HCT116 (cell line): ENCODE measurements at regions not wholly inside any gene's neighbourhood (a gene's known extent, or its start where the extent isn't known, plus 50 kb on each side); places are given as distances from the start of the nearest gene placed in this dataset.

Experiments
- ATAC-seq: fragments of 200-7000 bp; cut with Tn5 transposase; 2 replicates; pipeline ENCODE4 v1.9.1; 2020; ENCODE audit warnings: mild to moderate bottlenecking, moderate library complexity
- BruUV-seq: library from RNA; stranded (reverse); fragments of 400-500 nt; replicated peaks from 2 replicates; lab custom pipeline; 2021; lab: Mats Ljungman, UMichigan
- CTCF ChIA-PET: fragments of 300-600 bp; sonication (Branson Sonifier 250); formaldehyde crosslinking; loops from one replicate; lab custom pipeline; 2021; ENCODE audit warnings: antibody characterized with exemption; lab: Charles Lee
- POLR2A ChIA-PET: fragments of 300-600, 350-600 bp; sonication (Branson Sonifier 250); formaldehyde crosslinking; loops from one replicate; lab custom pipeline; 2021; ENCODE audit warnings: antibody characterized with exemption; lab: Charles Lee
- RAD21 ChIA-PET, 2 experiments: fragments of 300-600 bp; sonication (Branson Sonifier 250); formaldehyde crosslinking; loops; one replicate each; lab custom pipeline; 2023; ENCODE audit warnings: low total read pairs in 2 of 2; ENCODE audit not compliant: uncharacterized antibody in 2 of 2, unreplicated experiment in 2 of 2, low non-redundant PET in 1 of 2; lab: Charles Lee
- DNase-seq: peaks from one replicate; pipeline ENCODE4 v3.0.0-alpha.2; 2010; ENCODE audit warnings: low read depth, low spot score
- H2AFZ ChIP-seq: fragments of 200-600 bp; shearing (Covaris generic), sonication (generic); 2 replicates; pipeline ENCODE4 v1.6.1; 2017; ENCODE audit warnings: low read depth, mixed run types, mixed read lengths, antibody characterized with exemption, low read length; ENCODE audit not compliant: poor library complexity, severe bottlenecking
- H3K27ac ChIP-seq: 2 replicates; pipeline ENCODE4 v1.5.1; 2012; ENCODE audit warnings: low read depth, low read length
- H3K27me3 ChIP-seq: fragments of 200-600 bp; sonication (generic); 2 replicates; pipeline ENCODE4 v1.6.1; 2016; ENCODE audit warnings: mixed run types, low read length, mixed read lengths; ENCODE audit not compliant: insufficient read depth
- H3K36me3 ChIP-seq, 2 experiments: fragments of 200-500 bp in 1 of 2; fragments of 200-600 bp in 1 of 2; sonication (Bioruptor generic) in 1 of 2; sonication (generic) in 1 of 2; 2 replicates each; pipeline versions ENCODE4 v1.5.1 to v1.6.1; 2014 to 2016; ENCODE audit warnings: low read length in 2 of 2, inconsistent platforms in 1 of 2, mixed read lengths in 1 of 2, mixed run types in 1 of 2; ENCODE audit not compliant: insufficient read depth in 2 of 2, control insufficient read depth in 1 of 2
- H3K4me1 ChIP-seq, 2 experiments: fragments of 200-600 bp in 1 of 2; sonication (generic) in 1 of 2; 2 replicates each; pipeline versions ENCODE4 v1.5.1 to v1.6.1; 2012 to 2017; ENCODE audit warnings: low read length in 2 of 2, inconsistent platforms in 1 of 2, mild to moderate bottlenecking in 1 of 2, mixed read lengths in 1 of 2, mixed run types in 1 of 2, moderate library complexity in 1 of 2; ENCODE audit not compliant: insufficient read depth in 2 of 2, control insufficient read depth in 1 of 2
- H3K4me2 ChIP-seq: fragments of 200-600 bp; sonication (generic); 2 replicates; pipeline ENCODE4 v1.6.1; 2017; ENCODE audit warnings: mixed run types, low read length, mixed read lengths
- H3K4me3 ChIP-seq, 2 experiments: fragments of 200-600 bp in 1 of 2; sonication (generic) in 1 of 2; replicated peaks in 1 of 2; 2 replicates each; pipeline ENCODE4 v1.5.1; 2011 to 2016; ENCODE audit warnings: low read length in 2 of 2, control low read depth in 1 of 2, low read depth in 1 of 2, mild to moderate bottlenecking in 1 of 2, mixed read lengths in 1 of 2, mixed run types in 1 of 2
- H3K79me2 ChIP-seq: fragments of 200-600 bp; sonication (generic); 2 replicates; pipeline ENCODE4 v1.6.1; 2017; ENCODE audit warnings: mild to moderate bottlenecking, mixed run types, low read length, moderate library complexity, mixed read lengths; ENCODE audit not compliant: insufficient read depth
- H3K9ac ChIP-seq: fragments of 200-600 bp; sonication (generic); 2 replicates; pipeline ENCODE4 v1.6.1; 2016; ENCODE audit warnings: low read length, mixed read lengths
- H3K9me2 ChIP-seq: fragments of 200-600 bp; sonication (generic), shearing (Covaris generic); 2 replicates; pipeline ENCODE4 v1.6.1; 2017; ENCODE audit warnings: mixed run types, mild to moderate bottlenecking, moderate library complexity; ENCODE audit not compliant: insufficient read depth
- H3K9me3 ChIP-seq, 2 experiments: fragments of 200-500 bp in 1 of 2; fragments of 200-600 bp in 1 of 2; sonication (Bioruptor generic) in 1 of 2; sonication (generic) in 1 of 2; 2 replicates each; pipeline ENCODE4 v1.6.1; 2014 to 2017; ENCODE audit warnings: low read length in 2 of 2, mixed read lengths in 2 of 2, inconsistent platforms in 1 of 2, low read depth in 1 of 2, mild to moderate bottlenecking in 1 of 2, mixed run types in 1 of 2, moderate library complexity in 1 of 2; ENCODE audit not compliant: control insufficient read depth in 1 of 2, insufficient read depth in 1 of 2
- H4K20me1 ChIP-seq: fragments of 200-600 bp; sonication (generic), shearing (Covaris generic); 2 replicates; pipeline ENCODE4 v1.6.1; 2017; ENCODE audit warnings: mixed run types, mild to moderate bottlenecking, moderate library complexity; ENCODE audit not compliant: insufficient read depth
- CBX3 ChIP-seq: IDR thresholded peaks from 2 replicates; pipeline ENCODE4 v1.6.1; 2012; ENCODE audit warnings: low read depth
- CEBPB ChIP-seq: IDR thresholded peaks from 2 replicates; pipeline ENCODE4 v1.6.1; 2012; ENCODE audit warnings: low read depth
- ELF1 ChIP-seq: IDR thresholded peaks from 2 replicates; pipeline ENCODE4 v1.6.1; 2012; ENCODE audit warnings: low read depth, borderline replicate concordance
- EZH2 ChIP-seq: fragments of 200-600 bp; sonication (generic); IDR thresholded peaks from 2 replicates; pipeline ENCODE4 v1.6.1; 2017; ENCODE audit warnings: antibody characterized with exemption, mixed run types
- FOSL1 ChIP-seq: IDR thresholded peaks from 2 replicates; pipeline ENCODE4 v1.6.1; 2012; ENCODE audit warnings: low read depth
- JUND ChIP-seq: IDR thresholded peaks from 2 replicates; pipeline ENCODE4 v1.6.1; 2012
- POLR2A ChIP-seq: IDR thresholded peaks from 2 replicates; pipeline ENCODE4 v1.7.0; 2011; ENCODE audit warnings: borderline replicate concordance; ENCODE audit not compliant: insufficient read depth, insufficient read length; ENCODE audit errors: extremely low read depth
- RAD21 ChIP-seq: IDR thresholded peaks from 2 replicates; pipeline ENCODE4 v1.6.1; 2012; ENCODE audit warnings: low read depth, mild to moderate bottlenecking
- SP1 ChIP-seq: IDR thresholded peaks from 2 replicates; pipeline ENCODE4 v1.6.1; 2012; ENCODE audit warnings: low read depth
- SRF ChIP-seq: IDR thresholded peaks from 2 replicates; pipeline ENCODE4 v1.6.1; 2012; ENCODE audit warnings: low read depth
- TCF7L2 ChIP-seq: IDR thresholded peaks from 2 replicates; pipeline ENCODE4 v1.7.0; 2011; ENCODE audit warnings: borderline replicate concordance, inconsistent platforms; ENCODE audit not compliant: insufficient read depth, insufficient read length; ENCODE audit errors: extremely low read depth
- YY1 ChIP-seq: IDR thresholded peaks from 2 replicates; pipeline ENCODE4 v1.6.1; 2011; ENCODE audit warnings: low read length, low read depth, moderate library complexity, mild to moderate bottlenecking; ENCODE audit not compliant: insufficient replicate concordance; ENCODE audit errors: extremely low read depth
- ZNF274 ChIP-seq: fragments of 200-500 bp; sonication (Bioruptor generic); IDR thresholded peaks from 2 replicates; pipeline ENCODE4 v1.6.1; 2014; ENCODE audit warnings: mild to moderate bottlenecking, low read depth, low read length, inconsistent platforms
- intact Hi-C: fragments of 100-400 bp; cut with micrococcal nuclease; formaldehyde crosslinking; loops from 2 replicates; pipeline ENCODE4 v1.10.0; 2022
- TF ChIP-seq, protein P1 (sequence below), 3 experiments: fragments of 200-600 bp in 1 of 3; sonication (generic) in 1 of 3; IDR thresholded peaks in 2 of 3; conservative IDR thresholded peaks in 1 of 3; 2 replicates each; pipeline ENCODE4 v1.5.1; 2012 to 2017; ENCODE audit warnings: low read depth in 2 of 3, low read length in 2 of 3, antibody characterized with exemption in 1 of 3, borderline replicate concordance in 1 of 3, control low read depth in 1 of 3, mild to moderate bottlenecking in 1 of 3, mixed read lengths in 1 of 3, mixed run types in 1 of 3, moderate library complexity in 1 of 3; ENCODE audit not compliant: insufficient read depth in 1 of 3
- TF ChIP-seq, protein P2 (sequence below): IDR thresholded peaks from 2 replicates; pipeline ENCODE4 v1.6.1; 2012
- TF ChIP-seq, protein P3 (sequence below): IDR thresholded peaks from 2 replicates; pipeline ENCODE4 v1.6.1; 2012
- TF ChIP-seq, protein P4 (sequence below): IDR thresholded peaks from 2 replicates; pipeline ENCODE4 v1.6.1; 2012; ENCODE audit warnings: low read depth

DNA sequence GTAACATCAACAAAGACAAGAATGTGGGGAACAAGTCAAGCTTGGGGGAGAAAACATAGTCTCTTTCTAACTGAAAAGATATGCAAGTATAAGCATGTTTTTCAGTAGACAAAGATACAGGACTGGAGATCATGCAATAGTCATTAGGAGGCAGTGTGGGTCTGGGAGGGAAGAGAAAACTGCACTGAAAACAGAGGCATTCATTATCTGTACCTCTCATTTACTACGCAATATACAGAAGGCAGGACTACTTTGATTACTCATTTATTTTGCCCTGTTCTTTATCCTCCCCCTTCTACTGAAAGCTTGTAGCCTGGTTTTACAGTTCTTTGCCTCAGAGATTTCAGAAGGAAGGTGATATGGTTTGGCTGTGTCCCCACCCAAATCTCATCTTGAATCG, 341.2 kb downstream of the CRPPA start (continued):
- TF ChIP-seq, protein P1, sequence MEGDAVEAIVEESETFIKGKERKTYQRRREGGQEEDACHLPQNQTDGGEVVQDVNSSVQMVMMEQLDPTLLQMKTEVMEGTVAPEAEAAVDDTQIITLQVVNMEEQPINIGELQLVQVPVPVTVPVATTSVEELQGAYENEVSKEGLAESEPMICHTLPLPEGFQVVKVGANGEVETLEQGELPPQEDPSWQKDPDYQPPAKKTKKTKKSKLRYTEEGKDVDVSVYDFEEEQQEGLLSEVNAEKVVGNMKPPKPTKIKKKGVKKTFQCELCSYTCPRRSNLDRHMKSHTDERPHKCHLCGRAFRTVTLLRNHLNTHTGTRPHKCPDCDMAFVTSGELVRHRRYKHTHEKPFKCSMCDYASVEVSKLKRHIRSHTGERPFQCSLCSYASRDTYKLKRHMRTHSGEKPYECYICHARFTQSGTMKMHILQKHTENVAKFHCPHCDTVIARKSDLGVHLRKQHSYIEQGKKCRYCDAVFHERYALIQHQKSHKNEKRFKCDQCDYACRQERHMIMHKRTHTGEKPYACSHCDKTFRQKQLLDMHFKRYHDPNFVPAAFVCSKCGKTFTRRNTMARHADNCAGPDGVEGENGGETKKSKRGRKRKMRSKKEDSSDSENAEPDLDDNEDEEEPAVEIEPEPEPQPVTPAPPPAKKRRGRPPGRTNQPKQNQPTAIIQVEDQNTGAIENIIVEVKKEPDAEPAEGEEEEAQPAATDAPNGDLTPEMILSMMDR (IDR thresholded peaks at IDR 0.05 in 2 of 3, conservative IDR thresholded peaks at IDR 0.05 in 1 of 3; ENCODE audit: borderline replicate concordance in 1 of 3, insufficient read depth in 1 of 3, low read depth in 2 of 3, low read length in 2 of 3), result no peak
- TF ChIP-seq ELF1 (no peak), YY1 (no peak), SRF (no peak), JUND (no peak), POLR2A (no peak)
- TF ChIP-seq, protein P2, sequence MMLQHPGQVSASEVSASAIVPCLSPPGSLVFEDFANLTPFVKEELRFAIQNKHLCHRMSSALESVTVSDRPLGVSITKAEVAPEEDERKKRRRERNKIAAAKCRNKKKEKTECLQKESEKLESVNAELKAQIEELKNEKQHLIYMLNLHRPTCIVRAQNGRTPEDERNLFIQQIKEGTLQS, result no peak
- TF ChIP-seq, protein P3, sequence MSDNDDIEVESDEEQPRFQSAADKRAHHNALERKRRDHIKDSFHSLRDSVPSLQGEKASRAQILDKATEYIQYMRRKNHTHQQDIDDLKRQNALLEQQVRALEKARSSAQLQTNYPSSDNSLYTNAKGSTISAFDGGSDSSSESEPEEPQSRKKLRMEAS, result no peak

DNA sequence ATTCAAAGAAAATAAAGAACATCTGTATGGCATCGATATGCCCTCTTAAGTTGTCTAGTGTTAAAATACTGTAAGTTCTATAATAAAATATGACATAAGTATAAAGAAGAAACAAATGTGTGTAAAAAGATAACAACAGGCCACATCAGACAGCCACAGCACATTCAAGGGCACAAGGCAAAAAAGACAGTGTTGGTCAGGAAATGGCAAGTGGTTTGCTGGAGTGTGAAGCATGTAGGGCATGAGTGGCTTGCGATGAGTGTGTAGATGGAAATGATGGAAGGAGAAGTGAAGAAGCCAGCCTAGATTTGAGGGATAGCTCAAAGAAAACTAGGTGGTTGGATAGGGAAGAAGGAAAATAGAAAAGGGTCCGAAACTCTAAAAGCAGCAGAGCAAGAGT, 341.6 kb downstream of the CRPPA start:
- no peak overlapping the region for H3K9ac ChIP-seq
- no peaks in the 10 kb centered on the region for H4K20me1 ChIP-seq
- POLR2A ChIA-PET, result no interaction called here
- DNase-seq, result no peak
- no peaks in the 10 kb centered on the region for H3K9me2 ChIP-seq
- H3K4me1 ChIP-seq, result peaks cover 14 to 25% of the 10 kb centered on the region in 2 experiments
- no peaks in the 10 kb centered on the region for H3K79me2 ChIP-seq
- TF ChIP-seq POLR2A (no peak), FOSL1 (no peak), ZNF274 (no peak), RAD21 (no peak), SP1 (no peak), CEBPB (no peak), EZH2 (no peak), CBX3 (no peak), YY1 (no peak), TCF7L2 (no peak)
- TF ChIP-seq, protein P4, sequence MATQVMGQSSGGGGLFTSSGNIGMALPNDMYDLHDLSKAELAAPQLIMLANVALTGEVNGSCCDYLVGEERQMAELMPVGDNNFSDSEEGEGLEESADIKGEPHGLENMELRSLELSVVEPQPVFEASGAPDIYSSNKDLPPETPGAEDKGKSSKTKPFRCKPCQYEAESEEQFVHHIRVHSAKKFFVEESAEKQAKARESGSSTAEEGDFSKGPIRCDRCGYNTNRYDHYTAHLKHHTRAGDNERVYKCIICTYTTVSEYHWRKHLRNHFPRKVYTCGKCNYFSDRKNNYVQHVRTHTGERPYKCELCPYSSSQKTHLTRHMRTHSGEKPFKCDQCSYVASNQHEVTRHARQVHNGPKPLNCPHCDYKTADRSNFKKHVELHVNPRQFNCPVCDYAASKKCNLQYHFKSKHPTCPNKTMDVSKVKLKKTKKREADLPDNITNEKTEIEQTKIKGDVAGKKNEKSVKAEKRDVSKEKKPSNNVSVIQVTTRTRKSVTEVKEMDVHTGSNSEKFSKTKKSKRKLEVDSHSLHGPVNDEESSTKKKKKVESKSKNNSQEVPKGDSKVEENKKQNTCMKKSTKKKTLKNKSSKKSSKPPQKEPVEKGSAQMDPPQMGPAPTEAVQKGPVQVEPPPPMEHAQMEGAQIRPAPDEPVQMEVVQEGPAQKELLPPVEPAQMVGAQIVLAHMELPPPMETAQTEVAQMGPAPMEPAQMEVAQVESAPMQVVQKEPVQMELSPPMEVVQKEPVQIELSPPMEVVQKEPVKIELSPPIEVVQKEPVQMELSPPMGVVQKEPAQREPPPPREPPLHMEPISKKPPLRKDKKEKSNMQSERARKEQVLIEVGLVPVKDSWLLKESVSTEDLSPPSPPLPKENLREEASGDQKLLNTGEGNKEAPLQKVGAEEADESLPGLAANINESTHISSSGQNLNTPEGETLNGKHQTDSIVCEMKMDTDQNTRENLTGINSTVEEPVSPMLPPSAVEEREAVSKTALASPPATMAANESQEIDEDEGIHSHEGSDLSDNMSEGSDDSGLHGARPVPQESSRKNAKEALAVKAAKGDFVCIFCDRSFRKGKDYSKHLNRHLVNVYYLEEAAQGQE, result no peak
- TF ChIP-seq, protein P2, result no peak
- TF ChIP-seq, protein P3, result no peak
- H3K9me3 ChIP-seq, result no peaks in the 10 kb centered on the region
- no peak overlapping the region for H2AFZ ChIP-seq
- no peaks in the 10 kb centered on the region for H3K27me3 ChIP-seq
- H3K4me2 ChIP-seq, result no peak overlapping the region
- H3K36me3 ChIP-seq, result no peaks in the 10 kb centered on the region
- RAD21 ChIA-PET, result no interaction called here
- CTCF ChIA-PET, result interaction anchor here (3.8 kb wide), 1 partner anchor 18 kb away, joined by 30 read pairs; no protein-coding TSS in a partner anchor
- BruUV-seq, result no TSS peak
- no peak for ATAC-seq
- intact Hi-C loops, result loop anchor here (2.0 to 10.0 kb wide), 2 partner anchors 485 to 1065 kb away; no protein-coding TSS in a partner anchor
- no peak overlapping the region for H3K27ac ChIP-seq
- H3K4me3 ChIP-seq, result no peak overlapping the region
